CD4-positive, alpha-beta T cell treated with Interleukin-12 subunit alpha and Interleukin-12 subunit beta, for 1 hour (primary cell): ENCODE measurements at regions not wholly inside any gene's neighbourhood (a gene's known extent, or its start where the extent isn't known, plus 50 kb on each side); places are given as distances from the start of the nearest gene placed in this dataset.
"Not testable (repeated sequence)": the region's sequence is repeated elsewhere in the genome, so short reads cannot be mapped to it uniquely, and the experiment has no call there.

Experiments used
- DNase-seq: peaks from one replicate; pipeline ENCODE4 v3.0.0-alpha.2; 2020

DNA sequence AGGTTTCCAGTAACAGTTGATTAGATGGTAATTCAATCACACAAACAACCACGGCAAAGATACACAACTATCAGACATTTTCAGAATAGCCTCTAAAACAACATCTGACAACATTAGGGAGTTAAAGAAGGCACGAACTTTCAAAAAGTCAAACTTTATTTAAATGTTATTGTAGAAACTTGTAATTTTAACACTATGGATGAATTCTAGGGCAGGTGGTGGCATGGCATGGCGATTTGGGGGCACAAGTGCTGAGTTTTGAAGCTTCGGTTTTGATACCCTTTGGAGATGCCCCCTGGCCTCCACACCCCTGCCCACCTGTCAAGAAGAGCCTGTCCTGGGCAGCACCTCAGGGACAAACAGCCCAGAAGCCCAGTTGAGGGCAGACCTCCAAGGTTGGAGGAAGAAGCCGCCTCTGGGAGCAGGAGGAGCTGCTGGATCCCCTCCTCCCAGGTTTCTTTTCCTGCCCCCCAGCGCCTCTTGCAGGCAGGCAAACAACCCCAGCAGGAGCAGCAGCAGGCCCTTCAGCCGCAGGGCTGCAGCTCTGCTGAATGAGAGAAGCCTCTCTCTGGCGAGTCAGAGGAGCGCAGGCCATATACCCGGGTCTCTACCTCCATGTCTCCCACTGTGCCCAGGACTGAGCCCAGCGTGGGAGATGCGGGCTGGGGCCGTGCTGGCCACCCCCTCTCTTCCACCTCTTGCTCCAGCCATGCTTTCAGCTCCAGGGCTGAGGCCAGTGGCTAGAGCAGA, 102.1 kb upstream of the IGLL5 start:
- DNase-seq = no peak

DNA sequence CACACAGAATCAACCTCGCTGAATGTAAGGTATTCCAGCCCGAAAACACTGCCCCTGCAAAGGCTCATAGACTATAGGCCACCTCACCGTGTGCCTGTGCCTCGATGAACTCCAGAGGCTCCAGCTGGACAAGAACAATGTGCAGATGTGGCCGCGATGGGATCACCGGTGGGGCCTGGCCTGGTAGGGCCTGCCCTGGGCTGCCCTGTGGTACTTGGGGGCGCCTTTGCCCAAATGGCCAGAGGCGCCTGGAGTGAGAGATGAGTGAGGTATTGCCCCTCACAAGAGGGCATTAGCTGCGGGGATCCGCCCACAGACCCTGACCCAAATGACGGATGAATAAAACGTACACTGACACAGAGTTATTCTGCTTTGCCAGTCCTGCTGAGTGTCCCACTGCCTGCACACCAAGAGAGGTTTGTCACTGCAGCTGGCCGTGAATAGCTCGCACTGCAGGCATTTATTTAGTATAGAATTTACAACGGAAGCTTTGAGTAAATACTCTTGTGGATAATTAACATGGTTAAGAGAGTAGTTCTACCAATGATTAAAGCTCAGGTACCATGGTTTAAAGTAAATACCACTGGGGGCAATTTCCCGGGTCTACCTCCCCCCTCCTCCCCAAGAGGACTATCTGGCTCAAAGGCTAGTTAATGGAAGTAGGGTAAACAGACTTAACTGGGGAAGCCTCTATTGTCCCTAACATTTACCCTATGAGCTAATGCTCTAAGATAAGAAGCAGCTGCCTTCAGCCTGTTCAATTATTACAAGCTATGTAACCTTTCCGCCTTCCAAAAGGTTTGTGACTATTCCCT, 101.1 kb upstream of the IGLL5 start:
- DNase-seq = no peak

DNA sequence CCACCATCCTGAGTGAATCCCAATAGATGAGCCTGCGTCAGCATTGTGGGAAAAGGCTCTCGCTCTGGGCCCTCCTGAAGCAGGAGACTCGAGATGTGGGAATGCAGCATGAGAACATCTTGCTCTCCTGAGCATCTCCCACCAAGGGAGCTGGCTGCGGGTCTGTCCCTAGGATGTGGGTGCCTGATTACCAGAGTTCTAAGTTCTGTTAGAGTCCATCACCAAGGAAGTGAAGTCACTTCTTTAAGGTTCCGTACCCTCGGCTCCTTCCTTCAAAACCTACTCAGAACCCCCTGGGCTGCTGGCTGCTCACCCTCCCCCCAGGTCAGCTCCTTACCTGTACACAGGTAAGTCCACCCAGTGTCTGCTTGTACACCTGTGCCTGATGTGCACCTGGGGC, 100.5 kb upstream of the IGLL5 start:
- no peak for DNase-seq

DNA sequence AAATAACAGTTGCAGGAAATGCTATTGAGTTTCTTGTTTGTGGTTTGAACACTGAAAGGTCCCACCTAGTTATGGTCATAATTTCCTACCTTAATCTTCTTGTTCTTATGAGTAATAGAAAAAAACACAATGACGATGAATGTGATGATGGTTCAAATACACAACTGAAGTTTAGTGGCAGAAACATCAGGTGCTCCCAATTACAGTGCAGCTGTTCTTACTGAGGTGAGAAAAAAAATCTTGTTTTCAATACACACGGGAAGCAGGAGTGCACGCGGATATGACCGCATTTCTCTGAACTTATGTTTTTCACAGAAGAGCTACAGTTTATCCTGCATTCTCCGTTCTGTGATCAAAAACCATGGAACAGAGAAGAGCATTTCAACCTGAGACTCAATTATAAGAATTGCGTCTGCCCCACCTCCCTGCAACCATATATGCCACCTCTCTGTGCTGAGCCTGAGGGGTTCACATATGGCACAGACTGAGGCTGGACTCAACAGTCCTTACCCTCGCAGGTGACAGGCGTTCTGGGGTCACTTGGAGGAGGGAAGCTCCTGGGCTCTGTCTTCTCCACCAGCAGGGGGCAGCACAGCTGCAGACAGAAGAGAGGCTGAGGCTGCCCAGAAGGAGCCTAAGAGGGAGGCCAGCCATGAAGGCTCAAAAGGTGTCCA, 99.7 kb upstream of the IGLL5 start:
- DNase-seq = peak; percentile 75

DNA sequence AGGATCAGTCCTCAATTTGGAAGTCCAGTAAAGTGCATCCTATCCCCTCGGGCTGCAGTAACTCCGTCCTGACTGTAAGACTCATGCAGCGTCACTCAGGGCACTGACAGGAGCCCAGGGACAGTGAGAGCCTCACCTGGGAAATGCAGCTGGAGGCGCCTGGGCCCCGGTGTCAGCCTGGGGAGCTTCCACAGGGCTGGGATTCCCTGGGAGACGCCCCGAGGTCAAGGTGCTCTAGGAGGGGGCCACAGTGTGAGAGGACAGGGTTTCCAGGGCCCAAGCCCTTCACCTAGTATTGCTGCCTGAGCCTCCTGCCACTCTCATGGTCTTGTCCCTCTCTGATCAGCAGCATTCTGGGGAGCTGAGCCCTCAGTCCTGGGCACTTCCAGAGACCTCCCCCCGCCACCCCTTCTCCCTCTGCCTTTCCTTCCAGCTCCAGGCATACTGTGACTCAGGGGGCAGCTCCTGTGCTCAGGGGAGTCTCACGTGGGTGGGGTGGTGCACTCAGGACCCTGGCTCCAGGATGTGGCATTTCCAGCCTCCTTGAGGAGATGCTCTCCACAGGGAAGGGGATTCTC, 99.1 kb upstream of the IGLL5 start:
- DNase-seq = no peak

DNA sequence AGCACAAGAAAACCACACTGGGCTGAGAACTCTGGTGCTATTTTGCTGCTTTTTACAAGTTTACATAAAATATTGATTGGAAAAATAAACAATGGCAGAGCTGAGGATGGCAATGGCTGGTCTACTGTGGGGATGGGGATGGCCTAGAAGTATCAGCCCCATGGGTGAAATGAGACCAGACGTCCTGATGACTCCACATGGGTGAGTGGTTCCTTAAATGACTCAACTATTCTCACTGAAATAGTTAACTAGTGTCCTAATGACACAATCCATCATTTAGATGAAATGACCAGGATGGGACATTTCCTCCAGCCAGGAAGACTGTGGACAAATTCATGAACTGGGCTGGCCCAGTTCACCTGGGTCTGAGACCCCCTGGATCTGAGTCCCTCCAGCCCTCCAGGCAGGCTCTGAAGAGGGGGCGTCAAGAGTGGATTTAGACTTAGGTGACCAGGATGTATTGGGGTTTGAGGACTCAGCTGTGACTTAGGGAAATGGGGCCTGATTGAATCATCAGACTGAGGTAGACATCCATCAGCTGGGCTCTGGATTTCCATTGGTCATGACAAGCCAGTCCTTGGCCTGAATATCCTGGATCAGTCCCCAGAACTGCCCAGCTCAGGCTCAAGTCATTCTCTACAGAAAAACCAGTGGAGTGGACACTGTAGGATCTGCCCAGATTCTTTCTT, 98.2 kb upstream of the IGLL5 start:
- no peak for DNase-seq

DNA sequence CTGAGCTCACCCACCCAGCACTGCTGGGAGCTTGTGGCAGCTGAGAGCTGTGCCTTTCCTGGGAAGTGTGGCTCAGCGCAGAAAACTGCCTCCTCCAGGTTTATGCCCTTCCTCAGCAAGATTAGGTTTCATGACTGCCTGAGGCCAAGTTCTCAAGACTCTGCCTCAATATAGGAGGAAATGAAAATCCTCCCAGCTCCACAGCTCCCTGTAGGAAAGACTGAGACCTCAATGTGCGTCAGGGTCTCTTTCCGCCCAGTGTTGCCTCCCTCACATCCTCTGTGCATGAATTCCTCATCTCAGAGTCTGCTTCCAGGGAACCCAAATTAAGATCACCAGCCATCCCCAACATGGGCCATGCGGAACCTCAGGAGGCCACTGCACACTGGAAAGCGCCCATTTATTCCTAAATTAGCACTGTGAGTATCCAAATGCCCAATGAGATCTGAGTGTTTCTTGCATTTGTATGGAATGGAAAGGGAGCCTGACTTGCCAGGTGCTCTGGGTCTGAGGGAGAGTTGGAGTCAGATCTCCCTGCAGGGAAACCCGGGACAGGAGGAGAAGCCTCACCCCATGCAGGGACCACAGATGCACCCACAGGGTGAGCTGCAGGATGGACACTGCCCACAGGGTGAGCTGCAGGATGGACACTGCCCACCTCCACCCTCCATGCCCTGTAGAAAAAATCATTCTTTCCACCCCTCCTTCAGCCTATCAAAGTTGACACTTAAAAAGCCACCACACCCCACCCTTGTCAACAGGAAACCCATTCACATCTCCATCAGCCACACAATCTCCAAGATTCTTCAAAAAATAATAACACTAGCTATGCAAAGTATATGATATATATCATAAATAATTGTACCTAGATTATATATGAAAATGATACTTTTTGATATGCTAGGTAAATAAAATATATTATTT, 97.4 kb upstream of the IGLL5 start:
- no peak for DNase-seq

DNA sequence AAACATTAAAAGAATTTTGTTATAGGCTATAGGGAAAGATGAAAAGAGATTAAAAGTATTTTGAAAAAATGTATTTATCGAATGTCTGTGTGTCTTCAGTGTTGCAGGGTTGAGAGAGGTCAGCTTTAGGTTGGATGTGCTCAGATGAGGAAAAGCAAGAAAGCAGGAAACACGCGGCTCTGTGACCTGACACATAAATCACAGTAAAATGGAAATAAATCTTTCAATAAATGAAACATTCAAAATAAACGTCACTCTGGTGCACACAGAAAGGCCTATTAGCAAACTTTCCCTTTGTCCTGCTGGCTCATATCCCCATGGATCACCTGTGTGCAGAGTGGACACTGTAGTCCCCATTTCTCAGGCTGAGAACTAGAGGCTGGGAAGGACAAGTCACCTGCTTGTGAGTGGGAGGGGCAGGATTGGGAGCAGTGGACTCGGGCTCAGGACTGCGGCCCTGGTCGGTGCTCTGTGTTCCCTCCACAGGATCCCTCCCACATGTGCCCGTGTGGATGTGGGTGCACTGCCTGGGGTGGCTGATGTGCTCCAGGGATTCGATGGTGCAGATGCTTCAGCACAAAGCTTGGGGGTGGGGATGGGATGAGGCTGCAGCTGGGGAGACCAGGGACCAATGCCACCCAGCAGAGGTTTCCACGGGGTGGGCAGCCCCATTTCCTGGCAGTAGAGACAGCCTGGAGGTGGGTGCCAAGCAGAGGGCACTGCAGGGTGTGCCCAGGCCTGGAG, 96.0 kb upstream of the IGLL5 start:
- no peak for DNase-seq

DNA sequence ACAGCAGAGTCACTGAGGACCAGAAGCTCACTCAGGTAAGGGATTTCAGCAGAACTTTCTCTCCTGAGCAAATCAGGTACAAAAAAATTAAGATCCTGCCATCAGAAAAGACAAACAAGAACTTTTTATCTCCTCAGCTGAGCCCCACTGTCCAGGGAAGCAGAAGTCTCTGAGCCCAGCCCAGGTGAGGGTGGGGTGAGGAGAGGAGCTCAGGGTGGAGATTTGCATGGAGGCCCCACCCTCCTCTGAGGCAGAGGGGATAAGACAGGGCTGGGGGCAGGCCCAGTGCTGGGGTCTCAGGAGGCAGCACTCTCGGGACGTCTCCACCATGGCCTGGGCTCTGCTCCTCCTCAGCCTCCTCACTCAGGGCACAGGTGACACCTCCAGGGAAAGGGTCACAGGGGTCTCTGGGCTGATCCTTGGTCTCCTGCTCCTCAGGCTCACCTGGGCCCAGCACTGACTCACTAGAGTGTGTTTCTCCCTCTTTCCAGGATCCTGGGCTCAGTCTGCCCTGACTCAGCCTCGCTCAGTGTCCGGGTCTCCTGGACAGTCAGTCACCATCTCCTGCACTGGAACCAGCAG, 95.3 kb upstream of the IGLL5 start:
- not testable (repeated sequence) for DNase-seq

DNA sequence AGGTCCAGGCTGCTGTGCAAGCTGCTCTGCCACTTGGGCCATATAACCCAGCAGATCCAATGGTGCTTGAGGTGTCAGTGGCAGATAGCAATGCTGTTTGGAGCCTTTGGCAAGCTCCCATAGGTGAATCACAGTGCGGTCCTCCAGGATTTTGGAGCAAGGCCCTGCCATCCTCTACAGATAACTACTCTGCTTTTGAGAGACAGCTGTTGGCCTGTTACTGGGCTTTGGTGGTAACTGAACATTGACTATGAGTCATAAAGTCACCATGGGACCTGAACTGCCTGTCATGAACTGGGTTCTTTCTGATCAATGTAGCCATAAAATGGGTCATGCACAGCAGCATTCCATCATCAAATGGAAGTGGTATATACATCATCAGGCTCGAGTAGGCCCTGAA, 92.0 kb upstream of the IGLL5 start:
- DNase-seq = not testable (repeated sequence)

DNA sequence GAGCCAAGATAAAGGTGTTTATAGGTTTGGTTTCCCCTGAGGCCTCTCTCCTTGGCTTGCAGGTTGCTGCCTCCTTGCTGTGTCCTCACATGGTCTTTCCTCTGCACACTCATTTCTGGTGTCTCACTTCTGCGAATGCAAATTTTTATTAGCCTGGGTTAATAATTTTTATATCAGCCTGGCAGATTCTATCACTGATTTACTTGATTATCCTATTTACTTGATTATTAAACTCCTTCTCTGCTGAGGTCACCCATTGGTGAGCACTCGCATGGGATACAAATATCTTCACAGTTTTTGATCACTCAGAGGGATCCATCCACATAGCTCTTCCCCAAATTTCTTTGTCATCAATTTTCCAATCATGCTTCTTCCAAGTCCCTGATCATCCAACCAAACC, 90.9 kb upstream of the IGLL5 start:
- DNase-seq = no peak

DNA sequence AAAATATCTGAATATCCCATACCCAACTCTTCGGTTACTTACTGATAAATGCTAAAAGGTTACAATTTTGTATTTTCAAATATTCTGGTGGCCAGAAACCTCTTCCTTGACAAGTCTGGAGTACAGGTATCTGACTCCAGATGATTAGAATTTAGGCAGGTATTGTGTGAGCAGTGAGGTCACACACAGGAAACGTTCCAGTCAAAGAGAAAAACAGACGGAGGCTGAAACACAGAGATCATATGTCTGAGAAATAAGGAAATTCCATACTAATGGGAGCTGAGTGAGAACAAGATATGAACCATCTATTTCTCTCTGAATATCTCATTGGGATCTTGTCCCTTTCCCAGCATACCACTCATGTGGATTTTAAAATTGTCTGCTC, 89.4 kb upstream of the IGLL5 start:
- no peak for DNase-seq

DNA sequence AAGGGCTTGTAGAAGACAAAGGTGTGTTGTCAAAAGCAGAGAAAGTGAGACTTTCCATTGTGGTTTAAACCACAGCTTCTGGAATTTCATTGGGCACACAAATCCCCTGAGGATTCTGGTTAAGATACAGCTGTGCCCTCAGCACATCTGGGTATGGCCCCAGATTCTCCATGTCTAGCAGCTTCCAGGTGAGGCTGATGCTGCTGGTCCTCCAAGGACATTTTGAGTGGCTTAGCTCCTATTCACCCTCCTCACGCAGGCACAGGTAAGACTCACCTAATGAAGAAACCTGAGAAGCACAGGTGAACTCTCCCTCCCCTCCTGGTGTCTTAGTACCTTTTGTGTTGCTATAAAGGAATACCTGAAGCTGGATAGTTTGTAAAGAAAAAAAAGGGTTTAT, 88.9 kb upstream of the IGLL5 start:
- no peak for DNase-seq

DNA sequence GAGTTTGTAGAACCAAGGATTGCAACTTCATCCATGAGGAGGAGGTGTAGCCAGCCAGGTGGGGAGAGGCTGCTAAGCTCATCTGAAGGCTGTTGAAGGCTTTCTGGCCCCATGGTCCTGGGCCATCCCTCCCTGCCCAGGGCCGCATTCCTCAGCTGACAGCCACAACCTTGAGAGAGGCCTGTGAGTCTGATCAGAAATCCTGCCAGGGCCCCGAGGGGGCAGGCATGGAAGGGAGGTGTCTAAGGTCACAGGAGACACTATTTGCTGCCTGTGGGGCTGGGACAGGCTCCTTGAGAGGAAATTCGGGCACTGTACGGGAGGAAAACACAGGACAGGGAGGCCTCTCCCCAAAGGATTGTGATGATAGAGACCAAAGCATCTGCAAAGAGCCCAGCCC, 88.1 kb upstream of the IGLL5 start:
- no peak for DNase-seq

DNA sequence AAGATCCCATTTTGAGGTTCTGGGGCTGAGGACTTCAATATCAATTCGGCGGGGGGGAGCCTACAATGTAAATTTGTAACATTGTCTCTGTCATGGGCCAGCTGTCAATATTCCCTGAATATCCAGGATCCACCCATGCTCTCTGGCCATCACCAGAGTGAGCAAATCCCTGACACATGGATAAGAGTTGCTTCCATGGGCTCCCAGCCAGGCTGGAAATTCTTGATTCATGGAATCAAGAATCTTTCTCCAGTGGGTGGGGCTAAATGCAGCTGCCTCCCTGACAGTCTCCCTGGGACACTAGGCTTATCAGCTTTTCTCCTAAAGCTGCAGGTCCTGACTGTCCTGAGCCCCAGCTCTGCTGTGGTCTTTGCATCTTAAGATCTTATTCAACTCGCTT, 86.9 kb upstream of the IGLL5 start:
- no peak for DNase-seq

DNA sequence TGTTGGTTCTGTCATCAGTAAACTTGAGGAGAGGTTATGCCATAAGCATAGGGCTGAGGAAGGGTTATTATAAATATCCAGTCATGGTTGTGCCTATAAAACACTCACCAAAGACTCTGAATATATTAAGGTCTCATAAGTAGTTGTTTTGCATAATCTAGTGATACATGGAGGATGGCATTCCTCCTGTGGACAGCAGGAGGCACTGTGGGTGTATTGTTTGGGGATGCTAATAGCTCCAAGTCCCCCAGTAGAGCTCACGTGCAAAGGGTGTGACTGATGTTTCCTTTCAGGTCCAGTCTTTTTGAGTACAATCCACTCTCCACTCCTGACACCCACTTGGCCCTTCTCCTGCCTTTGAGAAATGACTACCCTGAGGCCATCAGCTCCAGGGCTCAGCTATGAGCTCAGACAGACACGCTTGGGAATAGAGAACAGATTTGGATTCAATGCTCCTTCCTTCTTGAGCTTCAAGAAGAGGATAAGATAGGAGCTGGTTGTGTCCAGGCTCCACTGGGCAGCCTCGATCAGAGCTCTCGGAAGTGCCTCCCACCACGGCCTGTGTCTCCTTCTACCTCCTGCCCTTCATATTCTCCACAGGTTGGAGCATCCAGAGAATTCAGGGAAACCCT, 85.2 kb upstream of the IGLL5 start:
- DNase-seq = peak; percentile 68

DNA sequence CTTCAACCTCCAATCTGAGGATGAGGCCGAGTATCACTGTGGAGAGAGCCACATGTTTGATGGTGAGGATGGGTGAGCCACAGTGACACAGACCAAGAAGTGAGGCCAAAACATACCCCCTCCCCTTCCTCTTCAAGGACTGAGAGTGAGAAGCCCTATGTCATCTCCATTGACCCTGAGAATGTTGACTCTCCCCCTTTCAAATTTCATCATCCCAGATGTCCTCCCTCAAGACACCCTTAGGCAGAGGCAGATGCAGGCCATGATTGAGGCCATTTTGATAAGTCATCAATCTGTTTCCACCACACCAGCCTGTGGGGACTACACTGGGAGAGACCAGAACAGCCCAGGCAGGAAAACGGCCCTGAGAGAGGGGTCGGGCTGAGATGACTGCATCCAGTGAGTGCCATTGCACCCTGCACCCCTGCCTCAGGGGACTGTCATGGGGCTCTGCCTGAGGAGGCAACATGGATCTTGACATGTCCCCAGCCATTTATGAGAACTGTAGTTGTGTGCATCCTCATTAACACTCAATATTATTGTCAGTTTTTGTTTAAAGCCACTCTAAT, 84.2 kb upstream of the IGLL5 start:
- DNase-seq = no peak

DNA sequence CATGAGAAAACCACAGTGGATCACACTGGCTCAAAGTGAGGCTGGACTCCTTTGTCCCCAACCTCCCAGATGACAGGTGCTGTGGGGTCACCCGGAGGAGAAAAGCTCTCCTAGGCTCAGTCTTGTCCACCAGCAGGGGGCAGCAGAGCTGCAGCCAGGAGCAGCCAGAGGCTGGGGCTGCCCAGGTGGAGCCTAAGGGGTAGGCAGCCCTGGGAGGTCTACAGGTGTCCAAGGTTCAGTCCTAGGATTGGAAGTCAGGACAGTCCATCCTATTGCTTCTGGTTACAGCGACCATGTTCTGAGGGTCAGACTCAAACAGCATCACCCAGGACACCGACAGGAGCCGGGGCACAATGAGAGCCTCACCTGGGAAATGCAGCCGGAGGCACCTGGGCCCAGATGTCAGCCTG, 77.6 kb upstream of the IGLL5 start:
- DNase-seq = peak; percentile 74

DNA sequence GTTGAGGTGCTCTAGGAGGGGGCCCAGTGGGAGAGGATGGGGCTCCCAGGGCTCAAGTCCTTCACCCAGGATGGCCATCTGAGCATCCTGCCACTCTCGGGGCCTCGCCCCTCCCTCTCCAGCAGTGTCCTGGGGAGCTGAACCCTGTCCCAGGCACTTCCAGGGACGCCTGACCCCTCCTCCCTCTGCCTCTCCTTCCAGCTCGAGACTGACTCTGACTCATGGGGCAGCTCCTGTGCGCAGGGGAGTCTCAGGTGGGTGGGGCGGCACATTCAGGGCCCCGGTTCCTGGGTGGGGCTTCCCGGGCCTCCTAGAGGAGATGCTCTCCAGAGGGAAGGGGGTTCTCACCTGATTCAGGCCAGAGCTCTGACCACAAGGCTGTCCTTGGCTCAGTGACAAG, 77.1 kb upstream of the IGLL5 start:
- no peak for DNase-seq
